ENCODE measurements at regions not wholly inside any gene's neighbourhood (a gene's known extent, or its start where the extent isn't known, plus 50 kb on each side); places are given as distances from the start of the nearest gene placed in this dataset.

DNA sequence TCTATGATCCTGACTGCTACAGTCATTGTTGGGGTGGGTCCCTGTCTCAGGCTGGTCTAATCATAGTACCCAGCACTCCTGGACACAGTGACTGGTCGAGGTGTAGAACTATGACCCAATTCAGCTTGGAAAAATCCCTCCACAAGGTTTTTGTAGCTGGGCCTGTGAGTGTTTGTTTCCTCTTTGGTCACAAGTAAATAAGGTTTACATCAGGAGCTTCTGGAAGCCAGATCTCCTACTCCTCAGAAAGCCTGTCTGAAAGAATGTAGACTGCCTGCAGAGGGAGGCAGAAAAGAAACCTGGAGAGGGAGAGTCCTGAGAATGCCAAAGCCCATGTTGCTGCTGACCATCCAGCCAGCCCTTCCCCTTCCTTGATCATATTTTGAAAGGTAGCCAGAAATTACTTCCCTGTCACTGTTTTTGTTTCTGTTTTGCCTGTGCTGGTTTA, 123.2 kb downstream of the RAP2B start:
- peak overlapping the region in 1 of 2 donors; percentile 67 for H3K27ac ChIP-seq
- no peak for DNase-seq
- intact Hi-C loops (cut with DNase I; ENCODE audit: low total_unique reads), result no loop called here

DNA sequence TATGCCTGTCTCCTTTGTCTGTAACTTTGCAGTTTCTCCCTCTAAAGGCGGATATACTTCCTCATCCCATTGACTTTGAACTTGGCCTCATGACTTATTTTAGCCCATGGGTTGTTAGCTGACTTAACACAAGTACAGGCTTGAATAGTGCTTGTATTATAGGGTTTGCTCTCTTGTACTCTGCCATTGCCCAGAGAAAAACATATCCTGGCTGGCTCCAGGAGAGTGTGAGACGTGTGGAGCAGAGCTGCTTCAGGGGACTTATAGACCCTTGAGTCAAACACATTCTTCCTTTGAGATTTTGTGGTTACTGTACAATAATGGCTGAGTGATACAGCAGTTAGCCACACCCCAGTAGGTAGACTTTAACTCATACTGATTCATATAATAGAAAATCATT, 124.0 kb downstream of the RAP2B start:
- intact Hi-C loops (cut with DNase I; ENCODE audit: low total_unique reads), result no loop called here
- WGBS, 2 donors, result 90 to 94% methylated on average over 2 of the region's 2 CpGs
- Histone ChIP-seq H3K4me1 (peaks cover 20% of the 10 kb centered on the region), H3K36me3 (ENCODE audit: low read depth, missing control alignments) (no peaks in the 10 kb centered on the region), H3K9me3 (no peaks in the 10 kb centered on the region), H3K27ac (no peak overlapping the region), H3K4me3 (no peak overlapping the region), H3K27me3 (no peaks in the 10 kb centered on the region)
- TF ChIP-seq POLR2A (IDR thresholded peaks at IDR 0.05), result no peak
- TF ChIP-seq, protein P1, sequence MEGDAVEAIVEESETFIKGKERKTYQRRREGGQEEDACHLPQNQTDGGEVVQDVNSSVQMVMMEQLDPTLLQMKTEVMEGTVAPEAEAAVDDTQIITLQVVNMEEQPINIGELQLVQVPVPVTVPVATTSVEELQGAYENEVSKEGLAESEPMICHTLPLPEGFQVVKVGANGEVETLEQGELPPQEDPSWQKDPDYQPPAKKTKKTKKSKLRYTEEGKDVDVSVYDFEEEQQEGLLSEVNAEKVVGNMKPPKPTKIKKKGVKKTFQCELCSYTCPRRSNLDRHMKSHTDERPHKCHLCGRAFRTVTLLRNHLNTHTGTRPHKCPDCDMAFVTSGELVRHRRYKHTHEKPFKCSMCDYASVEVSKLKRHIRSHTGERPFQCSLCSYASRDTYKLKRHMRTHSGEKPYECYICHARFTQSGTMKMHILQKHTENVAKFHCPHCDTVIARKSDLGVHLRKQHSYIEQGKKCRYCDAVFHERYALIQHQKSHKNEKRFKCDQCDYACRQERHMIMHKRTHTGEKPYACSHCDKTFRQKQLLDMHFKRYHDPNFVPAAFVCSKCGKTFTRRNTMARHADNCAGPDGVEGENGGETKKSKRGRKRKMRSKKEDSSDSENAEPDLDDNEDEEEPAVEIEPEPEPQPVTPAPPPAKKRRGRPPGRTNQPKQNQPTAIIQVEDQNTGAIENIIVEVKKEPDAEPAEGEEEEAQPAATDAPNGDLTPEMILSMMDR (IDR thresholded peaks at IDR 0.05), result no peak
- DNase-seq, result no peak

More for the DNA sequence above, 123.2 kb downstream of the RAP2B start:
- no peak overlapping the region for H3K4me3 ChIP-seq
- peaks cover 13% of the 10 kb centered on the region for H3K4me1 ChIP-seq
- no peaks in the 10 kb centered on the region for H3K27me3 ChIP-seq
- no peaks in the 10 kb centered on the region for H3K9me3 ChIP-seq
- WGBS, 2 donors, result 44 to 47% methylated on average over 1 of the region's 1 CpG
- no peaks in the 10 kb centered on the region for H3K36me3 ChIP-seq (ENCODE audit: low read depth, missing control alignments)
- TF ChIP-seq POLR2A (IDR thresholded peaks at IDR 0.05), result no peak
- TF ChIP-seq, protein P1 (IDR thresholded peaks at IDR 0.05), result no peak

DNA sequence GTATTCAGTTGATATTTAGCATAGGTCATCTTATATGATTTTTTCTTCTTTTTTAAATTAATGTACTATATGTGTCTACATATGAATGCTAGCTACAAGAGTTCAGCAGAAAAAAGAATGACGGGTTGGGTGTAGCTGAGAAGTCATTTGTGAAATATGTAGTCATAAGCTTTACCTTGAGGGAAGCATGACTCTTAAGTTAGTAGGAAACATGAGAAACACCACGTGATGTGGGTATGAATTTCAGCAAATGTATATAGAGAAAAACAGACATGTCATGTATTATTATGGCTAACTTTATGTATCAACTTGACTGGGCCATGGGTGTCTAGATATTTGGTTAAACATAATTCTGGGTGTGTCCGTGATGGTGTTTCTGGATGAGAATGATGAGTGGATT, 125.0 kb downstream of the RAP2B start:
- WGBS, 2 donors, result 94 to 97% methylated on average over 3 of the region's 3 CpGs
- no peaks in the 10 kb centered on the region for H3K9me3 ChIP-seq
- no peak overlapping the region for H3K4me3 ChIP-seq
- H3K36me3 ChIP-seq (ENCODE audit: low read depth, missing control alignments), result no peaks in the 10 kb centered on the region
- H3K27ac ChIP-seq, result no peak overlapping the region
- no peak for DNase-seq
- intact Hi-C loops (cut with DNase I; ENCODE audit: low total_unique reads), result no loop called here
- peaks cover 23% of the 10 kb centered on the region for H3K4me1 ChIP-seq
- TF ChIP-seq, protein P1 (IDR thresholded peaks at IDR 0.05), result no peak
- no peak for TF ChIP-seq POLR2A (IDR thresholded peaks at IDR 0.05)
- no peaks in the 10 kb centered on the region for H3K27me3 ChIP-seq

DNA sequence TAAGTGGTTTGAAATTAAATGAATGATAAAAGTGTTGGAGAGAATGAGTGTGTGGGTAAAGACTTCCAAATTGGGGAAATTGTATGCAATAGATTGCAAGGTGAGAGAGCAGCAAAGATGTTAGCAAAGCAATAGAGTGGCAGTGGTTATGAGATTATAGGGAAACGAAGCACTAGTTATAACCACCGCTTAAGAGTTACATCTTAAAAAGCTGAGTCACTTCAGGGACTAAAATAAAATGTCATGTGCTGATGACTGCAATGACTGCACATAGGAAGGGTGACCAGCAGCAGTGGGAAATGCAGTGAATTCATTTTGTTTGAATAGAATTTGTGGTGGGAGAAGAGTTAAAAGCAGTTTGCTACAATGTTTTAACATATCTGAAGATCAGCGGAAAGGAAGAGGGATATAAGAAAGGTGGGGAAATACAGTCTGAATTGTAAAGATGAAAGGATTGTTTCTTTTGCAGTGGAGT, 127.3 kb downstream of the RAP2B start:
- TF ChIP-seq, protein P1 (IDR thresholded peaks at IDR 0.05), result no peak
- no peak for TF ChIP-seq POLR2A (IDR thresholded peaks at IDR 0.05)
- WGBS, 2 donors, result 64 to 66% methylated on average over 3 of the region's 3 CpGs
- intact Hi-C loops (cut with DNase I; ENCODE audit: low total_unique reads), result no loop called here
- Histone ChIP-seq H3K36me3 (ENCODE audit: low read depth, missing control alignments) (no peaks in the 10 kb centered on the region), H3K9me3 (no peaks in the 10 kb centered on the region), H3K4me3 (no peak overlapping the region), H3K27ac (no peak overlapping the region), H3K4me1 (peaks cover 25% of the 10 kb centered on the region), H3K27me3 (no peaks in the 10 kb centered on the region)
- DNase-seq, result no peak

DNA sequence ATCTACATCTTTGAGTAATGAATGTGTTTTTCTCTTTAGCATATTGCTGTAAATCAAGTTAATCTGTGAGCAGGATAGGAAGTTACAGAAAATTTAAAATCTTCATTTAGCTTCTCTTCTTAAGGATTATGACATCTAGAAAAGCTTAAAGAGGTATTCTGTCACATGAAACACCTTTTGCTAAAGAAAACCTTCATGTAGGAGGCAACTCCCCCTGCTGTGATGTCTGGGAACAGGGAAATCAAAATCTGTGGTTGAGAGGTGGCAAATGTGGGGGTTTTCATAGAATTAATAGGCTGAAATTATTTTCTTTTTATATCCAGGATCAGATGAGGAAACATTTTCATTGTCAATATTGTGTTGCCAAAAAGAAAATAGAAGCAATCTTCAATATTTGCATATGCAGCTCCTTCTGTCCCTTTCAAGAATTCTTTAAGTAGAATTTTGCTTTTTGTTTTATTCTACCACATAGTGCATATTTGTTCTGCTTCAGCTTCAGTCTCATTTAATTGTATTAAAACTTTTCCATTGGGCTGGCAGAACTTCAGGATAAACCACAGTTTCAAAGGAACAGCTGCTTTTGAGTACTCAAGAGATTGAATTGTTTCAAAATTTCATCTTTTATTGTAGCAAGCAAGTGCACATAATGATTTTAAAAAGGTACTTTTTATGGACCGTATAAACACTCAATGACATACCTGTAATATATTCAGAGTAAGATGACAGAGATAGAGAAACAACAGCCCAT, 128.4 kb downstream of the RAP2B start:
- no peak overlapping the region for H3K27ac ChIP-seq
- 26 to 30% methylated on average over 1 of the region's 1 CpG for WGBS, 2 donors
- H3K4me3 ChIP-seq, result no peak overlapping the region
- intact Hi-C loops (cut with DNase I; ENCODE audit: low total_unique reads), result no loop called here
- DNase-seq, result no peak
- H3K9me3 ChIP-seq, result no peaks in the 10 kb centered on the region
- no peaks in the 10 kb centered on the region for H3K27me3 ChIP-seq
- no peaks in the 10 kb centered on the region for H3K36me3 ChIP-seq (ENCODE audit: low read depth, missing control alignments)
- H3K4me1 ChIP-seq, result peaks cover 17% of the 10 kb centered on the region
- no peak for TF ChIP-seq POLR2A (IDR thresholded peaks at IDR 0.05)
- TF ChIP-seq, protein P1 (IDR thresholded peaks at IDR 0.05), result peak in 1 of 3 experiments; percentile 12

Data from testis (tissue), 2 donors.